GM23338 (cell line): ENCODE measurements at regions not wholly inside any gene's neighbourhood (a gene's known extent, or its start where the extent isn't known, plus 50 kb on each side); places are given as distances from the start of the nearest gene placed in this dataset.

Experiments used
- ATAC-seq: fragments of 200-7000 bp; cut with Tn5 transposase; 3 replicates; pipeline ENCODE4 v1.9.1; 2020
- DNase-seq: peaks from one replicate; pipeline ENCODE4 v3.0.0-alpha.2; 2015; ENCODE audit warnings: low spot score
- H2AFZ ChIP-seq: fragments of 200-600 bp; sonication (generic); 2 replicates; pipeline ENCODE4 v1.8.0; 2016; ENCODE audit warnings: antibody characterized with exemption, mild to moderate bottlenecking, moderate library complexity
- H3F3A ChIP-seq: fragments of 200-600 bp; sonication (generic); replicated peaks from 2 replicates; pipeline ENCODE4 v1.8.0; 2017; ENCODE audit warnings: antibody characterized with exemption, mixed run types, low read depth
- H3K27ac ChIP-seq: fragments of 200-600 bp; sonication (generic); 2 replicates; pipeline ENCODE4 v1.6.1; 2016; ENCODE audit warnings: low read depth
- H3K27me3 ChIP-seq: fragments of 200-600 bp; sonication (generic); 2 replicates; pipeline ENCODE4 v1.8.0; 2016; ENCODE audit warnings: mild to moderate bottlenecking, mixed run types, moderate library complexity; ENCODE audit not compliant: insufficient read depth
- H3K36me3 ChIP-seq: fragments of 200-600 bp; sonication (generic); 2 replicates; pipeline ENCODE4 v1.8.0; 2016; ENCODE audit warnings: mild to moderate bottlenecking; ENCODE audit not compliant: insufficient read depth
- H3K4me1 ChIP-seq: fragments of 200-600 bp; sonication (generic); 2 replicates; pipeline ENCODE4 v1.8.0; 2016; ENCODE audit warnings: mild to moderate bottlenecking, moderate library complexity; ENCODE audit not compliant: insufficient read depth
- H3K4me2 ChIP-seq: fragments of 200-600 bp; sonication (generic); 2 replicates; pipeline ENCODE4 v1.7.1; 2017; ENCODE audit warnings: mixed run types
- H3K4me3 ChIP-seq: fragments of 200-600 bp; sonication (generic); 2 replicates; pipeline ENCODE4 v1.6.1; 2016; ENCODE audit warnings: mixed run types
- H3K79me2 ChIP-seq: fragments of 200-600 bp; sonication (generic); replicated peaks from 2 replicates; pipeline ENCODE4 v1.8.0; 2017; ENCODE audit warnings: mild to moderate bottlenecking; ENCODE audit not compliant: insufficient read depth
- H3K9me2 ChIP-seq: fragments of 200-600 bp; sonication (generic); 2 replicates; pipeline ENCODE4 v1.8.0; 2017; ENCODE audit not compliant: insufficient read depth
- H4K20me1 ChIP-seq: fragments of 200-600 bp; sonication (generic); replicated peaks from 2 replicates; pipeline ENCODE4 v1.8.0; 2017; ENCODE audit warnings: mild to moderate bottlenecking; ENCODE audit not compliant: insufficient read depth
- H3K27ac Mint-ChIP-seq: 2 replicates; pipeline ENCODE4 v1.8.0; 2020; ENCODE audit warnings: inconsistent platforms, mild to moderate bottlenecking, moderate library complexity, mixed read lengths
- H3K27me3 Mint-ChIP-seq: 3 replicates; pipeline ENCODE4 v1.8.0; 2022; ENCODE audit warnings: low read depth, mild to moderate bottlenecking, moderate library complexity, mixed read lengths, inconsistent platforms; ENCODE audit not compliant: insufficient read depth, poor library complexity
- H3K36me3 Mint-ChIP-seq: 3 replicates; pipeline ENCODE4 v1.8.0; 2021; ENCODE audit warnings: low read depth, mild to moderate bottlenecking, inconsistent platforms, moderate library complexity, mixed read lengths
- H3K4me1 Mint-ChIP-seq: 3 replicates; pipeline ENCODE4 v1.8.0; 2020; ENCODE audit warnings: mild to moderate bottlenecking, inconsistent platforms, mixed read lengths
- H3K4me3 Mint-ChIP-seq: 3 replicates; pipeline ENCODE4 v1.8.0; 2021; ENCODE audit warnings: moderate library complexity, mild to moderate bottlenecking, inconsistent platforms, mixed read lengths
- H3K9me3 Mint-ChIP-seq: 3 replicates; pipeline ENCODE4 v1.8.0; 2020; ENCODE audit warnings: moderate library complexity, mild to moderate bottlenecking, inconsistent platforms, mixed read lengths
- CREB1 ChIP-seq: fragments of 250-450 bp; sonication (Bioruptor Pico); IDR thresholded peaks from 2 replicates; pipeline ENCODE4 v1.5.0; 2020; ENCODE audit warnings: low read depth, mild to moderate bottlenecking, moderate library complexity
- EZH2 ChIP-seq: fragments of 200-600 bp; sonication (generic); IDR thresholded peaks from one replicate; pipeline ENCODE4 v1.8.0; 2017; ENCODE audit warnings: antibody characterized with exemption, mild to moderate bottlenecking, low read depth; ENCODE audit not compliant: unreplicated experiment
- EZH2phosphoT487 ChIP-seq: fragments of 200-600 bp; sonication (generic); IDR thresholded peaks from one replicate; pipeline ENCODE4 v1.8.1; 2018; ENCODE audit warnings: antibody characterized with exemption; ENCODE audit not compliant: unreplicated experiment
- JUNB ChIP-seq: IDR thresholded peaks from one replicate; pipeline ENCODE4 v1.6.1; 2016; ENCODE audit warnings: antibody characterized with exemption; ENCODE audit not compliant: unreplicated experiment
- NANOG ChIP-seq: IDR thresholded peaks from 2 replicates; pipeline ENCODE4 v1.6.1; 2016; ENCODE audit warnings: antibody characterized with exemption, borderline replicate concordance
- POLR2AphosphoS5 ChIP-seq: IDR thresholded peaks from 2 replicates; pipeline ENCODE4 v1.6.1; 2016; ENCODE audit warnings: antibody characterized with exemption, low read depth
- STAT1 ChIP-seq: IDR thresholded peaks from one replicate; pipeline ENCODE4 v1.6.1; 2016; ENCODE audit warnings: antibody characterized with exemption; ENCODE audit not compliant: unreplicated experiment
- ZNF114 ChIP-seq: fragments of 250-450 bp; sonication (Bioruptor Pico); IDR thresholded peaks from 2 replicates; pipeline ENCODE4 v1.5.0; 2020; ENCODE audit warnings: mild to moderate bottlenecking, moderate library complexity
- ZNF331 ChIP-seq: fragments of 250-450 bp; sonication (Bioruptor Pico); IDR thresholded peaks from 2 replicates; pipeline ENCODE4 v1.5.0; 2020; ENCODE audit warnings: low read depth, mild to moderate bottlenecking, moderate library complexity
- TF ChIP-seq, protein P1 (sequence below), 2 experiments: fragments of 200-600 bp in 1 of 2; sonication (generic) in 1 of 2; conservative IDR thresholded peaks; 2 replicates each; pipeline versions ENCODE4 v1.5.1 to v1.6.1; 2016 to 2017; ENCODE audit warnings: antibody characterized with exemption in 2 of 2, low read depth in 2 of 2, mild to moderate bottlenecking in 2 of 2, moderate library complexity in 1 of 2
- TF ChIP-seq, protein P2 (sequence below): IDR thresholded peaks from one replicate; pipeline ENCODE4 v1.6.1; 2018; ENCODE audit warnings: antibody characterized with exemption; ENCODE audit not compliant: unreplicated experiment
- TF ChIP-seq, protein P3 (sequence below): IDR thresholded peaks from 2 replicates; pipeline ENCODE4 v1.6.1; 2016; ENCODE audit warnings: antibody characterized with exemption
- TF ChIP-seq, protein P4 (sequence below): fragments of 250-450 bp; sonication (Bioruptor Pico); IDR thresholded peaks from 2 replicates; pipeline ENCODE4 v1.5.0; 2020; ENCODE audit warnings: mild to moderate bottlenecking, moderate library complexity

DNA sequence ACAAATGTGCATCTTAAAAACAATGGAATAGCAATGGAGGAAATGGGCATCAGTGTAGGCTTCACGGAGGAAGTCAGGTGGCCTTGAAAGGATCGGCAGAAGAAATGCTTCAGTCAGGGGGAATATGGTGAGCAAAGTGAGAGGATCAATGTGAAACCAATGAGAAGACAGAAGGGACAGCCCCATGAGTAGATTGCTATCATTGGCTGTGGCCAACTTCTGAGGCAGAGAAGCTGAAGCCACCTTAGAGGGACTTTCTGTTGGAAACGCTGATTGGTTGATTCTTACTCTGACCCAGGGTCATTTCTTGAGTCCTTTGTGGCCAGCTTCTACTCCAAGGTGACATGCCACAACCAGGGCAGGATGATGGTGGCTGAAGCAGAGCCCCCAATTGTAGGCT lies 130.7 kb upstream of the ZNF648 start:
- ATAC-seq (no peak), DNase-seq (no peak)
- Mint-ChIP-seq H3K4me1 (no peaks in the 10 kb centered on the region), H3K36me3 (no peaks in the 10 kb centered on the region), H3K4me3 (no peak overlapping the region), H3K27ac (no peak overlapping the region), H3K9me3 (no peaks in the 10 kb centered on the region), H3K27me3 (peaks cover 2% of the 10 kb centered on the region)
- Histone ChIP-seq H3F3A (no peaks in the 10 kb centered on the region), H3K27me3 (no peaks in the 10 kb centered on the region), H3K9me2 (peaks cover 8% of the 10 kb centered on the region; the same call in 1 of the 2 replicates), H3K4me3 (no peak overlapping the region), H4K20me1 (no peaks in the 10 kb centered on the region), H3K36me3 (no peaks in the 10 kb centered on the region), H2AFZ (no peak overlapping the region), H3K4me1 (no peaks in the 10 kb centered on the region), H3K27ac (no peak overlapping the region), H3K79me2 (no peaks in the 10 kb centered on the region), H3K4me2 (no peak overlapping the region)
- TF ChIP-seq STAT1 (no peak), POLR2AphosphoS5 (no peak), EZH2phosphoT487 (no peak), EZH2 (no peak), ZNF114 (CRISPR knock-in tag) (no peak), JUNB (no peak), CREB1 (no peak), NANOG (no peak), ZNF331 (CRISPR knock-in tag) (no peak)
- TF ChIP-seq, protein P1, sequence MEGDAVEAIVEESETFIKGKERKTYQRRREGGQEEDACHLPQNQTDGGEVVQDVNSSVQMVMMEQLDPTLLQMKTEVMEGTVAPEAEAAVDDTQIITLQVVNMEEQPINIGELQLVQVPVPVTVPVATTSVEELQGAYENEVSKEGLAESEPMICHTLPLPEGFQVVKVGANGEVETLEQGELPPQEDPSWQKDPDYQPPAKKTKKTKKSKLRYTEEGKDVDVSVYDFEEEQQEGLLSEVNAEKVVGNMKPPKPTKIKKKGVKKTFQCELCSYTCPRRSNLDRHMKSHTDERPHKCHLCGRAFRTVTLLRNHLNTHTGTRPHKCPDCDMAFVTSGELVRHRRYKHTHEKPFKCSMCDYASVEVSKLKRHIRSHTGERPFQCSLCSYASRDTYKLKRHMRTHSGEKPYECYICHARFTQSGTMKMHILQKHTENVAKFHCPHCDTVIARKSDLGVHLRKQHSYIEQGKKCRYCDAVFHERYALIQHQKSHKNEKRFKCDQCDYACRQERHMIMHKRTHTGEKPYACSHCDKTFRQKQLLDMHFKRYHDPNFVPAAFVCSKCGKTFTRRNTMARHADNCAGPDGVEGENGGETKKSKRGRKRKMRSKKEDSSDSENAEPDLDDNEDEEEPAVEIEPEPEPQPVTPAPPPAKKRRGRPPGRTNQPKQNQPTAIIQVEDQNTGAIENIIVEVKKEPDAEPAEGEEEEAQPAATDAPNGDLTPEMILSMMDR (conservative IDR thresholded peaks at IDR 0.05; ENCODE audit: low read depth in 2 of 2): no peak
- TF ChIP-seq, protein P2, sequence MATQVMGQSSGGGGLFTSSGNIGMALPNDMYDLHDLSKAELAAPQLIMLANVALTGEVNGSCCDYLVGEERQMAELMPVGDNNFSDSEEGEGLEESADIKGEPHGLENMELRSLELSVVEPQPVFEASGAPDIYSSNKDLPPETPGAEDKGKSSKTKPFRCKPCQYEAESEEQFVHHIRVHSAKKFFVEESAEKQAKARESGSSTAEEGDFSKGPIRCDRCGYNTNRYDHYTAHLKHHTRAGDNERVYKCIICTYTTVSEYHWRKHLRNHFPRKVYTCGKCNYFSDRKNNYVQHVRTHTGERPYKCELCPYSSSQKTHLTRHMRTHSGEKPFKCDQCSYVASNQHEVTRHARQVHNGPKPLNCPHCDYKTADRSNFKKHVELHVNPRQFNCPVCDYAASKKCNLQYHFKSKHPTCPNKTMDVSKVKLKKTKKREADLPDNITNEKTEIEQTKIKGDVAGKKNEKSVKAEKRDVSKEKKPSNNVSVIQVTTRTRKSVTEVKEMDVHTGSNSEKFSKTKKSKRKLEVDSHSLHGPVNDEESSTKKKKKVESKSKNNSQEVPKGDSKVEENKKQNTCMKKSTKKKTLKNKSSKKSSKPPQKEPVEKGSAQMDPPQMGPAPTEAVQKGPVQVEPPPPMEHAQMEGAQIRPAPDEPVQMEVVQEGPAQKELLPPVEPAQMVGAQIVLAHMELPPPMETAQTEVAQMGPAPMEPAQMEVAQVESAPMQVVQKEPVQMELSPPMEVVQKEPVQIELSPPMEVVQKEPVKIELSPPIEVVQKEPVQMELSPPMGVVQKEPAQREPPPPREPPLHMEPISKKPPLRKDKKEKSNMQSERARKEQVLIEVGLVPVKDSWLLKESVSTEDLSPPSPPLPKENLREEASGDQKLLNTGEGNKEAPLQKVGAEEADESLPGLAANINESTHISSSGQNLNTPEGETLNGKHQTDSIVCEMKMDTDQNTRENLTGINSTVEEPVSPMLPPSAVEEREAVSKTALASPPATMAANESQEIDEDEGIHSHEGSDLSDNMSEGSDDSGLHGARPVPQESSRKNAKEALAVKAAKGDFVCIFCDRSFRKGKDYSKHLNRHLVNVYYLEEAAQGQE: no peak
- TF ChIP-seq, protein P3, sequence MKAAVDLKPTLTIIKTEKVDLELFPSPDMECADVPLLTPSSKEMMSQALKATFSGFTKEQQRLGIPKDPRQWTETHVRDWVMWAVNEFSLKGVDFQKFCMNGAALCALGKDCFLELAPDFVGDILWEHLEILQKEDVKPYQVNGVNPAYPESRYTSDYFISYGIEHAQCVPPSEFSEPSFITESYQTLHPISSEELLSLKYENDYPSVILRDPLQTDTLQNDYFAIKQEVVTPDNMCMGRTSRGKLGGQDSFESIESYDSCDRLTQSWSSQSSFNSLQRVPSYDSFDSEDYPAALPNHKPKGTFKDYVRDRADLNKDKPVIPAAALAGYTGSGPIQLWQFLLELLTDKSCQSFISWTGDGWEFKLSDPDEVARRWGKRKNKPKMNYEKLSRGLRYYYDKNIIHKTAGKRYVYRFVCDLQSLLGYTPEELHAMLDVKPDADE: no peak
- TF ChIP-seq, protein P4, sequence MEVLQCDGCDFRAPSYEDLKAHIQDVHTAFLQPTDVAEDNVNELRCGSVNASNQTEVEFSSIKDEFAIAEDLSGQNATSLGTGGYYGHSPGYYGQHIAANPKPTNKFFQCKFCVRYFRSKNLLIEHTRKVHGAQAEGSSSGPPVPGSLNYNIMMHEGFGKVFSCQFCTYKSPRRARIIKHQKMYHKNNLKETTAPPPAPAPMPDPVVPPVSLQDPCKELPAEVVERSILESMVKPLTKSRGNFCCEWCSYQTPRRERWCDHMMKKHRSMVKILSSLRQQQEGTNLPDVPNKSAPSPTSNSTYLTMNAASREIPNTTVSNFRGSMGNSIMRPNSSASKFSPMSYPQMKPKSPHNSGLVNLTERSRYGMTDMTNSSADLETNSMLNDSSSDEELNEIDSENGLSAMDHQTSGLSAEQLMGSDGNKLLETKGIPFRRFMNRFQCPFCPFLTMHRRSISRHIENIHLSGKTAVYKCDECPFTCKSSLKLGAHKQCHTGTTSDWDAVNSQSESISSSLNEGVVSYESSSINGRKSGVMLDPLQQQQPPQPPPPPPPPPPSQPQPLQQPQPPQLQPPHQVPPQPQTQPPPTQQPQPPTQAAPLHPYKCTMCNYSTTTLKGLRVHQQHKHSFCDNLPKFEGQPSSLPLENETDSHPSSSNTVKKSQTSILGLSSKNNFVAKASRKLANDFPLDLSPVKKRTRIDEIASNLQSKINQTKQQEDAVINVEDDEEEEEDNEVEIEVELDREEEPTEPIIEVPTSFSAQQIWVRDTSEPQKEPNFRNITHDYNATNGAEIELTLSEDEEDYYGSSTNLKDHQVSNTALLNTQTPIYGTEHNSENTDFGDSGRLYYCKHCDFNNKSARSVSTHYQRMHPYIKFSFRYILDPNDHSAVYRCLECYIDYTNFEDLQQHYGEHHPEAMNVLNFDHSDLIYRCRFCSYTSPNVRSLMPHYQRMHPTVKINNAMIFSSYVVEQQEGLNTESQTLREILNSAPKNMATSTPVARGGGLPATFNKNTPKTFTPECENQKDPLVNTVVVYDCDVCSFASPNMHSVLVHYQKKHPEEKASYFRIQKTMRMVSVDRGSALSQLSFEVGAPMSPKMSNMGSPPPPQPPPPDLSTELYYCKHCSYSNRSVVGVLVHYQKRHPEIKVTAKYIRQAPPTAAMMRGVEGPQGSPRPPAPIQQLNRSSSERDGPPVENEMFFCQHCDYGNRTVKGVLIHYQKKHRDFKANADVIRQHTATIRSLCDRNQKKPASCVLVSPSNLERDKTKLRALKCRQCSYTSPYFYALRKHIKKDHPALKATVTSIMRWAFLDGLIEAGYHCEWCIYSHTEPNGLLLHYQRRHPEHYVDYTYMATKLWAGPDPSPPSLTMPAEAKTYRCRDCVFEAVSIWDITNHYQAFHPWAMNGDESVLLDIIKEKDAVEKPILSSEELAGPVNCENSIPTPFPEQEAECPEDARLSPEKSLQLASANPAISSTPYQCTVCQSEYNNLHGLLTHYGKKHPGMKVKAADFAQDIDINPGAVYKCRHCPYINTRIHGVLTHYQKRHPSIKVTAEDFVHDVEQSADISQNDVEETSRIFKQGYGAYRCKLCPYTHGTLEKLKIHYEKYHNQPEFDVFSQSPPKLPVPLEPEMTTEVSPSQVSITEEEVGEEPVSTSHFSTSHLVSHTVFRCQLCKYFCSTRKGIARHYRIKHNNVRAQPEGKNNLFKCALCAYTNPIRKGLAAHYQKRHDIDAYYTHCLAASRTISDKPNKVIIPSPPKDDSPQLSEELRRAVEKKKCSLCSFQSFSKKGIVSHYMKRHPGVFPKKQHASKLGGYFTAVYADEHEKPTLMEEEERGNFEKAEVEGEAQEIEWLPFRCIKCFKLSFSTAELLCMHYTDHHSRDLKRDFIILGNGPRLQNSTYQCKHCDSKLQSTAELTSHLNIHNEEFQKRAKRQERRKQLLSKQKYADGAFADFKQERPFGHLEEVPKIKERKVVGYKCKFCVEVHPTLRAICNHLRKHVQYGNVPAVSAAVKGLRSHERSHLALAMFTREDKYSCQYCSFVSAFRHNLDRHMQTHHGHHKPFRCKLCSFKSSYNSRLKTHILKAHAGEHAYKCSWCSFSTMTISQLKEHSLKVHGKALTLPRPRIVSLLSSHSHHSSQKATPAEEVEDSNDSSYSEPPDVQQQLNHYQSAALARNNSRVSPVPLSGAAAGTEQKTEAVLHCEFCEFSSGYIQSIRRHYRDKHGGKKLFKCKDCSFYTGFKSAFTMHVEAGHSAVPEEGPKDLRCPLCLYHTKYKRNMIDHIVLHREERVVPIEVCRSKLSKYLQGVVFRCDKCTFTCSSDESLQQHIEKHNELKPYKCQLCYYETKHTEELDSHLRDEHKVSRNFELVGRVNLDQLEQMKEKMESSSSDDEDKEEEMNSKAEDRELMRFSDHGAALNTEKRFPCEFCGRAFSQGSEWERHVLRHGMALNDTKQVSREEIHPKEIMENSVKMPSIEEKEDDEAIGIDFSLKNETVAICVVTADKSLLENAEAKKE (CRISPR knock-in tag): no peak
